GM04504 (cell line): ENCODE measurements at regions not wholly inside any gene's neighbourhood (a gene's known extent, or its start where the extent isn't known, plus 50 kb on each side); places are given as distances from the start of the nearest gene placed in this dataset.
"Not testable (repeated sequence)": the region's sequence is repeated elsewhere in the genome, so short reads cannot be mapped to it uniquely, and the experiment has no call there.

Experiments used
- DNase-seq: peaks from one replicate; pipeline ENCODE4 v3.0.0-alpha.2; 2012; ENCODE audit warnings: low read depth

- DNase-seq: no peak
Measured at GRCh38 chr7:145795132-145795531, 321.5 kb upstream of the CNTNAP2 start.

DNA sequence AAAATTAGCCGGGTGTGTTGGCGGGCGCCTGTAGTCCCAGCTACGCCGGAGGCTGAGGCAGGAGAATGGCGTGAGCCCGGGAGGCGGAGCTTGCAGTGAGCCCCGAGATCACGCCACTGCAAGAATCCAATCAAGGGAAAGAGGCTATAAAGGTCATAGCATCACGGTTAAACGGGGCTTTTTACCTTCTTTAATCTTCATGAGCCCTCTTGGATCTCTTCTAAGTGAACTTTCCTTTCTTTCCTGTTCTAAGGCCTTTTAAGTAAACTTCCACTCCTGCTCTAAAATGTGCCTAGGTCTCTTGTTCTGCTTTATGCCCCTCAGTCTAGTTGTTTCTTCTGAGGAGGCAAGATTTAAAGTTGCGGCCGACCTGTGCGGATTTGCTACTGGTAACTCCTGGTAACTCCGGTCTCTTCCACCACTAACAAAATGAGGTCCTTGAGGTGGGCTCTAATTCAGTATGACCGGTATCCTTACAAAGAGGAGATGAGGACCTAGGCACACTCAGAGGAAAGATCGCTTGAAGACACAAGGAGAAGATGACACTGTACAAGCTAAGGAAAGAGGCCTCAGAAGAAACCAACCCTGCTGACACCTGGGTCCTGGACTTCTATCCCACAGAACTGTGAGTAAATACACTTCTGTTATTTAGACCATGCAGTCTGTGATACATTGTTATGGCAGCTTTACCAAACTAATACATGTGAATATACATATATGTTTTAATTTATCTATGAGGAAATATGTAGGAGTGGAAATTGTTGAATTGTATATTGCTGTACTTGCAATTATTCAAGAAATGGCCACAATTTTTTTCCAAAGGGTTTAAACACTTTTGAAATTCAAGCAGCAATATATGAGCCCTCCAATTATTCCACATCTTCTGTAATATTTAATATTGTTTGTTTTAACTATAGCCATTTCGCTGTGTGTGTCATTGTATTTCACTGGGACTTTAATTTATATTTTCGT lies 331.5 kb upstream of the CNTNAP2 start:
- DNase-seq: no peak

DNA sequence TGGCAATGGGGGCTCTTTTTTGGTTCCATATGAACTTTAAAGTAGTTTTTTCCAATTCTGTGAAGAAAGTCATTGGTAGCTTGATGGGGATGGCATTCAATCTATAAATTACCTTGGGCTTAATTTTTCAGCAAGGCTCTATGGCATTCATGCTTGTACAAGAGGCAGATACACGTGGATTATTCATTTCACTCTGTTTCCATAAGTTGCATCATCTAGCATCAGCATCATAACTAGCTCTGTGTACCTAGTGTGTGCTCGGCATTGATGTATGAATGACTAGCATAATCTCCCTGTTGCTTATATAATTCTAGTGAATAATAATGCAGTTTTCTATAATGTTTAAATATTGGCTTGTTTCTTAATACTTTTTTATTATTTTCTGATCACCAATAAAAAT lies 335.2 kb upstream of the CNTNAP2 start:
- not testable (repeated sequence) for DNase-seq

- no peak for DNase-seq
Measured at GRCh38 chr7:145779140-145779539, 337.5 kb upstream of the CNTNAP2 start.

DNA sequence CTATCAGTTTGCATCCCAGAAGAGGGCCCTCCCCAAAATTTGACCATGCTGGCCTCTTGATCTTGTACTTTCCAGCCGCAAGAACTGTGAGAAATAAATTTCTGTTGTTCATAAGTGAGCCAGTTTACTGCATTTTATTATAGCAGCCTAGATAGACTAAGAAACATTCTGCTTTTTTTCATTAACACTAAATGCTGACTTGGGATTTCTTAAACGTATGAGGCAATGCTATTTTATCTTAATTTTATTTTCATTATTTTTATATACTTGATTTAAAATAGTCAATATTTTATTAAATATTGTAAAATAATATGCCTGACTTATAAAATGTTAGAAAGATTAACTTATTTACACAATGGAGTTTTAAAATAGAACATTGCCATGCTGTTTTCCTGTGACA lies 341.8 kb upstream of the CNTNAP2 start:
- no peak for DNase-seq

- DNase-seq: no peak
Measured at GRCh38 chr7:145753004-145753403, 363.6 kb upstream of the CNTNAP2 start.

DNA sequence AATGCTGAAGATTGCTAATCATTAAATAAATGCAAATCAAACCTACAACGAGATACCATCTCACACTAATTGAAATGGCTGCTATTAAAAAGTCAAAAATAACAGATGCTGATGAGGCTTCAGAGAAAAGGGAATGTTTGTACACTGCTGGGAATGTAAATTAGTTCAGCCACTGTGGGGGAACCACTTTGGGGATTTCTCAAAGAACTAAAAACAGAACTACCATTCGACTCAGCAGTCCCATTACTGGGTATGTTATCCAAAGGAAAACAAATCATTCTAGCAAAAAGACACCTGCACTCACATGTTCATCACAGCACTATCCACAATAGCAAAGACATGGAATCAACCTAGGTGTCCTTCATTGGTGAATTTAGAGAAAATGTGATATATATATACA lies 379.0 kb upstream of the CNTNAP2 start:
- no peak for DNase-seq

DNA sequence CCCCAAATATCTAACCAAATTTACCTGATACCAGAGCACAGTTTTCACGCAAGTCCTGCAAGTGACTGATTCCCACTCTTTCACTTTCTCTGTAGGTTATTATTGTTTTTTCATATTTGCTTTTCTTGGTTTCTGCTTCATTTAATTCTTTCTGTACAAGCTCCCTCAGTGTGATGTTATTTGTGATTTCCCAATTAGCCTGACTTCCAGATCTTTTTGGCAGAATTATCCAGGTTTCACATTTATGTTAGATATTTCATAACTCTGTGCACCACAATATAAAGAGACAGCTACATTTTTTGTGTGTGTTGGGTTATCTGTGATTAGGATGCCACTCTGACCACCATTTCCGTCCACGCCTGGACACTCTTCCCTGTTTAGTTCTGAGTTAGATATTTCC lies 381.5 kb upstream of the CNTNAP2 start:
- no peak for DNase-seq

DNA sequence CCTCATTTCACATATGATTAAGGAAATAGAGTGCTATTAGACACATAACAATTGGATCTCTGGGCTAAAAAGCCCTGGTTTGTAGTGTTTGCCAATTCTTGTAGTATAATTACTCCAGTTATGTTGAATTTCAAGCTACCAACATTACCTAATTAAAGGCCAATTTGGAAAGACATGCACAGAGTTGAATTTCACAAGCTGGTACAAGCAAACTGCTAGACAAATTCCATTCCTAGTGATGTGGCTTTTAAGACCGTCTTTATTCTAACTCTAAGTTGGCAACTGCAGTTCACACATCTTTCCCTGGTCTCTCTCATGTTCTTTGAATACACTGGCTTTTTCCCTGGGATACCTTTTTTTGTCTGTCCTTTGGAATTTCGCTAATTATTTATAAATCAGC lies 384.1 kb upstream of the CNTNAP2 start:
- DNase-seq: no peak

DNA sequence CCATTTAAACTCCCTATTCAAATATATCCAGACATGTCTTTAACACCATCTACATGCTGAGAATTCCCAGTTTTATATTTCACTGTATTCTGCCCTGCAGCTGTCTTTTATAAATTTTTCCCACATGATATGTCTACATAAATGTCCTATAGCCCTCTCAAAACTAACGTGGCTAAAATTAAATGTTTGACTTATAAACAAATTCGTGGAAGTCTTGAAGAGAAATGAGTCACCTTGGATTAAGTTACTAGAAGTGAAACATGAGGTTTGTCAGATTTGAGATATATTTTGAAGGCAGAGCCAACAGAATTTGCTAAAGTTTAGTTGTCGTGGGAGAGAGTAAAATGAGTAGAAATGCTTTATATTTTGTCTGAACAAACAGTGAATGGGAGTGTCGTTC lies 386.9 kb upstream of the CNTNAP2 start:
- no peak for DNase-seq

DNA sequence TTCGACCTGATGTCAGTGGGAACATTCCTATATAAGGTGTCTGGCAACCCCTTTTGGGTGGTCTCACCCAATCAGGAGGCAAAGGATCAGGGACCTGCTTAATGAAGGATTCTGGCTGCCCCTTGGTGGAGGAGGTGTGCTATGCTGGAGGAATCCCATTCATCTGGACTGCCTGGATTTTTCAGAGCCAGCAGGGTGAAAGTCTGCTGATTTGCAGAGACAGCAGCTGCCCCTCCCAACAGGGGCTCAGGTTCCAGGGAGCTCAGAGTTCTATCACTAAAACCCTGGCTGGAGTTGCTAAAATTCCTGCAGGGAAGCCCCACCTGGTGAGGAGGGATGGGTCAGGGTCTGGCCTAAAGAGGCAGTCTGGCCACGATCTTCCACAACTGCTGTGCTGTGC lies 398.5 kb upstream of the CNTNAP2 start:
- no peak for DNase-seq

DNA sequence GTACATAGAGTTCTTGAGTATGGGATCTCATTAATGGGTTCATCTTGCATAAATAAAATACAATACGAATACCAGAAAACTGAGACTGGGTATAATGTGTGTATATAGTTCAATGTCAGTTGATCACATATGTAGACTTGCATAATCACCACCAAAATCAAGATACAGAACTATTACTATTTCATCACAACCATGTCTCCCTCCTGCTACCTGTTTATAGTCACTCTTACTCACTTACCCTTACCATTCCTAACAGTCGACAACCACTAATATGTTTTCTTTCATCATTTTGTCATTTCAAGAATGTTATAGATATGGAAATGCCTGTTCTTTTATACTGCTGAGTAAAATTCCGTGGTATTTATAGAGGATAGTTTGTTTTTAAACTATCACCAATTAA lies 416.1 kb upstream of the CNTNAP2 start:
- DNase-seq: no peak

DNA sequence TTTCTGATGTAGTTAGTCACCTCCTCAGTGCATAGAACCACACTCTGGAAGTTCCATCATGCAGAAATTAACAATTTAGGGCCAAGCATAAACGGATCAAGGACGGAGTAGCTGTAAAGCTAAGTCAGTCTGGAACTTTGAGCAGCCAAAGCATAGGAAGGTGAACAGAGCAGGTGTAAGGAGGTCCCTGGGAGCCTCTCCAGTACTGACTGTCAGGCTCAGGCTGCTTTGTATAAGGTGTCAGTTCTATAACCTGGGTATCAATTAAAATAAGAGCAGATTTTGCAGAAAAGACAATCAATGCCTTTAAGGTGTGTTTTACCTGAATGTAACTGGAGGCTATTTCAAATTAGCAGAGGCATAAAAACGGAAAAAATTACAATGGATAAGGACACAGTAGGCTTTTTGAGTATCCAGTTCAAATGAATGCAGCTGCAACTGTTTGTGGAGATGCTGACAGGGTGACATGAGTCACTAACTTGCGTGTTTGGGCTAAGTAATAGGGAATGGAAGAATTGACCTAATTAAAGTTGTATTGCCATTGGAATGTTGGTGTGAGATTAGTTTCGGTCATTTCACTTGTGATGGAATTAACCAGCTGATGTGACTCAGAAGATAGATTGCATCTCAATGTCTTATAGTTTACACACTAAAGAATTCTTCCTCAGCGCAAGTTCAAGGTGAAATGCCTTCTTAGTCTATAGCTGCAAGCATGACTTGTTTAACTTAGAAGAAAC lies 417.9 kb upstream of the CNTNAP2 start:
- no peak for DNase-seq

DNA sequence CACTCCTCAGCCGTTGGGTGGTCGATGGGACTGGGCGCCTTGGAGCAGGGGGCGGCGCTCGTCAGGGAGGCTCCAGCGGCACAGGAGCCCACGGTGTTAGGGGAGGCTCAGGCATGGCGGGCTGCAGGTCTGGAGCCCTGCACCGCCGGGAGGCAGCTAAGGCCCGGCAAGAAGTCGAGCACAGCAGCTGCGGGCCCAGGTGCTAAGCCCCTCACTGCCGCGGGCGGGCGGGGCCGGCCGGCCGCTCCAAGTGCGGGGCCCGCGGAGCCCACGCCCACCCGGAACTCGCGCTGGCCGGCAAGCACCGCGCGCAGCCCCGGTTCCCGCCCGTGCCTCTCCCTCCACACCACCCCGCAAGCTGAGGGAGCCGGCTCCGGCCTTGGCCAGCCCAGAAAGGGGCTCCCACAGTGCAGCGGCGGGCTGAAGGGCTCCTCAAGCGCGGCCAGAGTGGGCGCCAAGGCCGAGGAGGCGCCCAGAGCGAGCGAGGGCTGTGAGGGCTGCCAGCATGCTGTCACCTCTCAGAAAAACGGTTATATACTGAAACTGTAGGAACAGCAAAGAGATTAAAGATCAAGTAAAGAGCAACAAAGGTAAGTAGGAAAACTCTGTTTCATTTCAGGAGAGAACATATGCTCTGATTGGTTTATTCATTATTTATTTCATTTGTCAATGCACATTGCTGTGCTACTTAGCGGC lies 419.0 kb upstream of the CNTNAP2 start:
- DNase-seq: not testable (repeated sequence)

DNA sequence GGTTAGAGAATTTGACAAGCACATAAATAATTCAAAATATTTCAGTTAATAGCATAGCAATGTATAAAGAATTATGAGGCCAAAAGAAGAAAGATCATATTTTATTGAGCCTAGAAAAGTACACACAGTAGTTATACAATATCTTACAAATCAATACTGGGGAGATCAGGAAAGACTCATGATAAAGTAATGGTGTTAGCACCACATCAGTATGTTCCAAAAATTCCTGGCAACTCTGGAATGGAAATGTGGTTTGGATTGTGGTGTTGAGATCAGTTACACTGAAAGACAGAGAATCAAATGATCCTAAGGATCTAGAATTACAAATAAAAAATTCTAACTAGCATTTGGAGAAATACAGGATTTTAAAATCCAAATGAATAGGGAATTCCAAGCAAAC lies 420.5 kb upstream of the CNTNAP2 start:
- DNase-seq: no peak

DNA sequence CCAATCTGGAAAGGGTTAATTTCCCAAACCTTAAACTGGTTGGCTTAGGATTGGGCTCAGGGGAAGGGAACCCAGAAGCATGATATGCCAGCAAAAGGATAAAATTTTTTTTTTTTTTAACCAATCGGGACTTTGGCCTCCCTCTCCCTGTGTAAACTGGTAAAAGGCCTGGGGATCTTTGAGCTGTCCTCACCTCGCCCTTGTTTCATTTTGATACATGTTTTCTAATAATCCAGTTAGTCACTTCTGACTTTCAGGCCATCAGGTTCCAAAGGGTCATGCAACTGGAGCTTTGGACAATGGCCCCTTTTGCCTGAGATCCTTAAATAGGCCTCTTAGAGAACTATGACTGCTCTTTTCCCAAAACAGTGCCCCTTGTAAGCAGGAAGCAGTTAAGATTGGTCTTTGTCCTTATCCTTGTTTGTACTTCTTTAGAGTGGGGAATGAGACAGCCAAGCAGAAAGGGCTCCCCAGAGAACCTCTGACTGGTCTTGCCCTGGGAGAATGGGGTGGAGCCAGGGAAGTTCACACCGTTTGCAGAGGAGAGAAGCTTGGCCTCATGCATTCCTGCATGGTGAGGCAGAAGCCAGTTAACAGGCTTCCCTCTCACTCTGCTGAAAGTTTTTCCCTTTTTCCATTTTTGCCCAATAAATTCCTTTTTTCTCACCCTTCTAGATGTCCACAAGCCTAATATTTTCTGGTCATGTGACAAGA lies 424.2 kb upstream of the CNTNAP2 start:
- no peak for DNase-seq

DNA sequence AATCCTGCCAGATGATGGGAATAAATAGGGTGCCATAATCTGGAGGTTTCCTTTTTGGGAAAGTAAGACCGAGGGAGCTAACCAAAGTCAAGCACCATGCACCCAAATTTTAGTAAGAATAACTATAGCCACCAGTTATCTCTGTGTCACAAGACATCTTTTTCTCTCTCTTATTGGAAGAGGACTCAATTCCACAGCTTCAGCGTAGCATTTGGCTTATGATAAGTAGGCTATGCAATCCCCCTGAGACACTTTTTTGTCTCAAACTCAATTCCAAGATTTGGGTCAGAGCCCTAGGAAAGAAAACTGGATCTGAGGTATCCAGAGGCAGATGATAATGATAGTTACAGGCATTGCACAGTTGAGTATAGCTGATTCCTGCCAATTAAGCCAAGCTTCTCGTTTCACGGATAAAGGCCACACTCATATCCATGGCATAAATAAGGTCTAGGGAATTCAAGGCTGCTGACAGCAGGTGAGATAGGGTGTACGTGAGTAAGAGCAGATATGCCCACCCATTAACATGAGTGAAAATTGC lies 425.2 kb upstream of the CNTNAP2 start:
- DNase-seq: no peak

- no peak for DNase-seq
Measured at GRCh38 chr7:145681646-145682045, 435.0 kb upstream of the CNTNAP2 start.

DNA sequence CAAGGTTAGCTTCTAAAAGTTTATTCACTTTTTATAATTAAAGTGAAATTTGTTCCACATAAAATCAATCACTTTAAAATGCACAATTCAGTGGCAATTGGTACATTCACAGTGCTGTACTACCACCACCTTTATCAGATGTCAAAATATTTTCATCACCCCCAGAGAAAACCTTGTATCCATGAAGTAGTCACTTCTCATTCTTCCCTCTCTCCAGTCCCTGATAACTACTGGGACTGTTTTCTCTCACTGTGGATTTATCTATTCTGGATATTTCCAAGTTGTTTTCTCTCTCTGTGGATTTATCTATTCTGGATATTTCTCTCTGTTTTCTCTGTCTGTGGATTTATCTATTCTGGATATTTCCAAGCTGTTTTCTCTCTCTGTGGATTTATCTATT lies 435.4 kb upstream of the CNTNAP2 start:
- DNase-seq: no peak

GRCh38 chr7:145665499-145666258 lies 450.9 kb upstream of the CNTNAP2 start:
- no peak for DNase-seq

- no peak for DNase-seq
Measured at GRCh38 chr7:145655666-145656065, 460.9 kb upstream of the CNTNAP2 start.
